HG03280 (cell line): ENCODE measurements at regions not wholly inside any gene's neighbourhood (a gene's known extent, or its start where the extent isn't known, plus 50 kb on each side); places are given as distances from the start of the nearest gene placed in this dataset.

ENCODE experiments used
- ATAC-seq: cut with Tn5 transposase; IDR thresholded peaks from one replicate; pipeline ENCODE4 v1.9.1; 2021; ENCODE audit warnings: mild to moderate bottlenecking, moderate library complexity; ENCODE audit not compliant: unreplicated experiment

DNA sequence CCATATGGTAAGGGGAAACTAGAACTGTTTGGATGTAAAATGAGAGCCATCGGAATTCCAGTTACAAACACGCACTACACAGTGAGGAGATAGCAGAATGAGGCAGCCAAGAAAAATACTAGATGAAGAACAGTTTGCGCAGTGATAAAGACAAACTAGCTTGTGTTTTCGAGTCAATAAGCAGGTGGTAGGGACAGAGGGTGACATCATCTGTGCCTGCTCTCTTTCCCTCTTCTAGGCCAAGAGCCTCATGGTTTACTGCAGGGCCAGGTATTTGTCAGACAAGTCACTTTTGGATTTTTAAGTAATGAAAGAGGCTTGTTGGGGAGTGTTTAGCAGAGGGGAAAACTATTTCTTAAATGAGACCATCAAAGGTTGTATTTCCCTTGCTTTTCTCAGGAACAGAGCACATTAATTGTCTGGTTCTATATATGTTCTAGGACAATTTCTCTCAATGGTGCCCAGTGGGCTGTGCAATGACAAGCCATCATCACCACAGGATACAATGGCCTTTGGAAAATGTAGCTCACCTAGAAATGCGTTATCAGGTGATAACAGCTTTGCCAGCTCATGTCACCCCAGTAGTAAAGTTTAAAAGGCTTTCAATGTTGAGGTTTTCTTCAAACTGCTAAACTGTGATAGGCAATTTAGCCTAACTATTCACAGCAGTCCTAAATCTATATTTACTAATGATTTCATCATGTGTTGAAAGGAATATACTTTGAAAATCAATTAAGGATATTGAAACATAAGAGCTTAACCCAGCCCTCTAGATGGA lies 1210.3 kb upstream of the ZEB2 start:
- no peak for ATAC-seq

GRCh38 chr2:145729481-145729880 lies 1209.6 kb upstream of the ZEB2 start:
- no peak for ATAC-seq

GRCh38 chr2:145728511-145728910 lies 1208.6 kb upstream of the ZEB2 start:
- no peak for ATAC-seq

GRCh38 chr2:145725876-145726275 lies 1206.0 kb upstream of the ZEB2 start:
- ATAC-seq = no peak

DNA sequence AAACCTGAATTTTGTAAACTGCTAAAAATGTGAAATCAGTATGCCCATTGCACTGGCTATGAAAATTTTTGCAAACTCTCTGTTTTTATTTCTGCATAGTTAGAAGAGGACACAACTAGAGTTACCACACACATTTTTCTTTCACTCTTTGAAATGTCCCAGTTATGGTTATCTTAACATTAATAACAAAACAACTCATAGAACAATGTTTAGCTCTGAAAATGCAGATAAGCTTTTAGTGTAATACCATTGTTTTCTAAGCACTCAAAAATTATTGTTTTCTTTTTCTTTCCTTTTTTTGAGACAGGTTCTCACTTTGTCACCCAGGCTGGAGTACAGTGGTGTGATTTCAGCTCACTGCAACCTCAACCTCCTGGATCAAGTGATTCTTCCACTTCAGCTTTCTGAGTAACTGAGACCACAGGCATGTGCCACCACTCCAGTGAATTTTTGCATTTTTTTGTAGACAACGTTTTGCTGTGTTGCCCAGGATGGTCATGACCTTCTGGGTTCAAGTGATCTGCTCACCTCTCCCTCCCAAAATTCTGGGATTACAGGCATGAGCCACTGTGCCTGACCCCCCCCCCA lies 1204.5 kb upstream of the ZEB2 start:
- no peak for ATAC-seq

DNA sequence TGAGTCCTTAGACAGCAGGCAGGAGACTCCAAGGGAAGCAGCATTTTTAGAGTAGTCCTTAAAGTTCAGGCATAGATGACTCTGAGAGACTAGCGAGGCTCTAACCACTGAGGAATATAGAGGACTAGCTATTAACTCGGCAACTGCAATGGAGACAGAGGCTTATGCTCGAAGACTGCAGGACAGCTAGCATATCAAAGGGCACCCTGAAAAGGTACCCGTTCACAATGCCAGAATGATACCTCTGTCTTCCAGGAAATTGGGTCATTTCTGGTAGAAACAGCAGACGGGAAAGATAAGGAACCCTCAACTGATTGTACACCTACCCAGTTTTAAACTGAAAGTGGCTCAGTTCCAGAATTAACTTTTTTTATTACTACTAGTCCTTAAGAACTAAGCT lies 1204.0 kb upstream of the ZEB2 start:
- no peak for ATAC-seq

GRCh38 chr2:145721681-145722080 lies 1201.8 kb upstream of the ZEB2 start:
- no peak for ATAC-seq

DNA sequence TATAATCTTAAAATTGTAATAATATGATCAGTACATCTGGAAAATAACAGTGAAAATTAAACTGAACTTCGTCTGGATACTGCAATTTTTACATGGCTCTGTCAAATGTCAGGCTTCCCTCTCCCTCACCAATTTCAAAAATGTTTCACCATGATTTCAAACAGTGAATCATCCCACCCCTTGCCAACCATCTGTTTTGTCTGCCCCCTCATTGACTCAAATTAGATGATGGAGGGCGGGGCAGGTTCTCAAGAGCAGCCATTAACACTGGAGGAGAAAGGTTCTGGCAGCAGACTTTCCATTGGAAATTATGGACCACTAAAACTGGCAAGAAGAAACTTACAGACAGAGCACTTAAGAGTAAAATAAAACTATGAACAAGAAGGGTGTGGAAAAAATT lies 1195.7 kb upstream of the ZEB2 start:
- ATAC-seq = no peak

DNA sequence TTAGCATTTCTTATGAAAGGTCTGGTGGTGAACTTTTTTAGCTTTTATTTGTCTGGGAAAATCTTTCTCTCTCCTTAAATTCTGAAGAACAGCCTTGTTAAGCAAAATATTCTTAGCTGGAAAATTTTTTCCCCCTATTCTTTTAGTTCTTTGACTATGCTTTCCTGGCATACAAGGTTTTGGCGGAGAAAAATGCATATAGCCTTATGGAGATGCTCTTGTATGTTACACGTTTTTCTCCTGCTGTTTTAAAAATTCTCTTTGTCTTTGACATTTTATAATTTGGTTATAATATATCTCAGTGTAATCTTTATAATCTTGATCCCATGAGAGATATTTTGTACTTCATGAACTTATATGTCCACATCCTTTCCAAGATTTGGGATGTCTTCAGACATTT lies 1190.4 kb upstream of the ZEB2 start:
- no peak for ATAC-seq

DNA sequence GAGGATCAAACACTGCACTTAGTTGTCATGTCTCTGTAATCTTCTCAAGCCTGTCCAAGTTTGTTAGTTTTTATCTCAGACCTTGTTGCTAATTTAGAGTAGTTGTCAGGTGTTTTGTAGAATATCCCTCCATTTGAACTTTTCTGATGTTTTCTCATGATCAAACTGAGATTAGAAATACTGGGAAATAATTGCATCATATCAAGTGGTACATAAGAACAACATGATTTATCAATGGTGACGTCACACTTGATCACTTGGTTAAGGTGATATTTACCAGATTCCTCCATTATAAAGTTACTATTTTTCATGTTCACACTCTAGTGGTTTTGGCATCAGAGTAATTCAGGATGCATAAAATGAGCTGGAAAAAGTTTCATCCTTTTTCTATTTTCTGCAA lies 1182.4 kb upstream of the ZEB2 start:
- ATAC-seq = no peak

DNA sequence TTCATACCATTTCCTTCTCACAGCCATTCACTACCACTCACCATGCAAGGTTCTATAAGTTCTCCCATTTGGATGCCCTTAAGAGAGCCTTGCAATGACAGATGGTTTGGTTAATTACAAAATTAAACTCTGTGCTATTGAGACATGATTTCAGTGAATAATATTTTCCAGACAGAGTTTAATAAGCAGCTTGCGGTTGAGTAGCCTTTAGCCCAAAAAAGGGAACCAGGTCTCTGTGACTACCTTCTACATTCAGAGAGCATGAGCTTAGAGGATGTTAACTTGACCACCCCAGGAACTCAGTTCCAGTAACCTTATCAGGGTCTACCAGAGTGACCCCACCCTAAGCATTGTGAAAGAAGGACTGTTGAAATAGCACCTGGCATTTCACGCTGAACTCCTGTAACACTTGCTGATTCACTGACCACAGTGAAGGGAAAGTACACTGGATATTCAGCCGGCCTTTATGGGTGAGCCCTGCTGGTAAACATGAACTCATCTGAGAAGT lies 1173.1 kb upstream of the ZEB2 start:
- peak; percentile 68 for ATAC-seq

DNA sequence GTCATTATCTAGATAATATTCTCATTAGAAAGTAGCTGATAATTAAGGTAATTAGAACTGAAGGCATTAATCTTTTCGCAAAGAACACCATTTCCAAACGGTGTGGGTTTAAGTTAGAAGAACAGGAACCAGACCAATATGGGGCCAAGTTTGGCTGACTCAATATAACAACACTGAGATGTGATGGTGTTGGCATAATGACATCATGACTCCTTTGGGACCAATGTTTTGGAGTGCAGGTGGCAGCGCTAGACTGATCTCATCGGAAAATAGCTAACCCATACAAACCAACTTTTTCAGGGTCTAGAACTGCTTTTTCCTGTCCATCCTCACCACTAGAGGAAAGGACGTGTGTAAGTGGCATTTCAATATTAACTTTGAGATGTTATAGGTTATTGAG lies 1171.7 kb upstream of the ZEB2 start:
- no peak for ATAC-seq

DNA sequence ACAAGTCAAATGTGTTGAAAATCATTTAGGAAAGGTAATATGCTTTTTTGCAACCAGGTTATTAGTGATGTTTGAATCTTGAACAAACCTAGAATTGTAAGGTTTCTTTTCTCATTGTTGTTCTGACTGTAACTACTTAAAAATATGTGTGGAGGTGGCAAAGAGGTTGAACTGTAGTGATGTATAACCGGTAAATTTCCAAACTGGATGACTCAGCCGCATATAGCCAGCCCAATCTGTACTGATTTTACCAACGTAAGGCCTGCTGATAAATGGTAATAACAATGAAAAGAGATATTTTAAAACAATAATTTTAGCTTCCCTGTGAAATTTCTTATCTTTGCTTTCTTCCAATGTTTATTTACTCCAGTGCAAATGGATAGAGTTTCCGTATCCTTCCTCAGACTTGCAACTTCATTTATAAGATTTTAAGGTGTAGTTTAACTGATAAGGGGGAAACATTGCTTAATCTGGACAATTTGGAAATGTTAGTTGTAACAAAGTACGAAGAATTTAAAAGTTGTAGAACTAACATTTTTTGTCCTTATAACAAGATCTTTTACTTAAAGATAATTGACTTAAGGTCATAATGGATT lies 1170.4 kb upstream of the ZEB2 start:
- no peak for ATAC-seq

DNA sequence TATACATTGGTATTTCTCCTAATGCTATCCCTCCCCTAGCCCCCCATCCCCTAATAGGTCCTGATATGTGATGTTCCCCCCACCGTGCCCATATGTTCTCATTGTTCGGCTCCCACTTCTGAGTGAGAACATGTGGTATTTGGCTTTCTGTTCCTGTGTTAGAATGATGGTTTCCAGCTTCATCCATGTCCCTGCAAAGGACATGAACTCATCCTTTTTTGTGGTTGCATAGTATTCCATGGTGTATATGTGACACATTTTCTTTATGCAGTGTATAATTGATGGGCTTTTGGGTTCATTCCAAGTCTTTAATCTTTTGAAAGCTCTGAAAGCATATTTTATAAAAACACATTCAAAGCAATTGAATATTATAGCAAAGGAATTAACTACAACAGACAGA lies 1169.4 kb upstream of the ZEB2 start:
- ATAC-seq = no peak

GRCh38 chr2:145688156-145688555 lies 1168.2 kb upstream of the ZEB2 start:
- ATAC-seq = no peak

GRCh38 chr2:145687442-145688134 lies 1167.7 kb upstream of the ZEB2 start:
- no peak for ATAC-seq

- no peak for ATAC-seq
These were observed 1165.6 kb upstream of the ZEB2 start for GRCh38 chr2:145685383-145686050.

GRCh38 chr2:145682546-145683157 lies 1162.7 kb upstream of the ZEB2 start:
- ATAC-seq = no peak

GRCh38 chr2:145680276-145680675 lies 1160.4 kb upstream of the ZEB2 start:
- no peak for ATAC-seq

- no peak for ATAC-seq
These were observed 1157.5 kb upstream of the ZEB2 start for GRCh38 chr2:145677371-145677770.

- no peak for ATAC-seq
These were observed 1154.8 kb upstream of the ZEB2 start for GRCh38 chr2:145674705-145675104.
